HEK293 (cell line): ENCODE measurements at regions not wholly inside any gene's neighbourhood (a gene's known extent, or its start where the extent isn't known, plus 50 kb on each side); places are given as distances from the start of the nearest gene placed in this dataset.

ENCODE experiments used
- CTCF ChIA-PET: fragments of 350-600 bp; formaldehyde crosslinking; extraction: SDS; loops from one replicate; lab custom pipeline; 2021; ENCODE audit warnings: antibody characterized with exemption; lab: Yijun Ruan, JAX
- POLR2A ChIA-PET: fragments of 300-600 bp; formaldehyde crosslinking; extraction: SDS; loops from one replicate; lab custom pipeline; 2020; ENCODE audit warnings: antibody characterized with exemption, inconsistent platforms; lab: Yijun Ruan, JAX
- H3K27ac ChIP-seq: fragments of 200-500 bp; sonication (Bioruptor generic); 2 replicates; pipeline ENCODE4 v1.5.1; 2014; ENCODE audit warnings: low read depth, low read length, control low read depth, inconsistent platforms; ENCODE audit errors: extremely low read depth
- H3K36me3 ChIP-seq, 2 experiments: fragments of 200-500 bp in 1 of 2; sonication (Bioruptor generic) in 1 of 2; 1 replicate in 1 of 2; 2 replicates in 1 of 2; pipeline ENCODE4 v1.5.1; 2014 to 2017; ENCODE audit warnings: inconsistent platforms in 2 of 2, low read length in 2 of 2; ENCODE audit not compliant: control insufficient read depth in 2 of 2, insufficient read depth in 1 of 2
- H3K4me1 ChIP-seq: fragments of 200-500 bp; sonication (Bioruptor generic); 2 replicates; pipeline ENCODE4 v1.5.1; 2014; ENCODE audit warnings: mild to moderate bottlenecking, low read length, inconsistent platforms; ENCODE audit not compliant: control insufficient read depth, insufficient read depth
- H3K4me3 ChIP-seq: 2 replicates; pipeline ENCODE4 v1.5.1; 2011; ENCODE audit warnings: low read depth, mild to moderate bottlenecking, control low read depth, low read length, moderate library complexity
- H3K9me3 ChIP-seq: fragments of 200-500 bp; sonication (Bioruptor generic); 2 replicates; pipeline ENCODE4 v1.5.1; 2014; ENCODE audit warnings: low read depth, low read length, inconsistent platforms; ENCODE audit not compliant: control insufficient read depth, insufficient read depth
- BCL11A ChIP-seq: fragments of 450-650 bp; formaldehyde crosslinking; IDR thresholded peaks from 2 replicates; pipeline ENCODE4 v1.5.1; 2016; ENCODE audit warnings: low read depth, missing biosample characterization, missing genetic modification characterization
- KLF16 ChIP-seq: fragments of 450-650 bp; formaldehyde crosslinking; IDR thresholded peaks from 2 replicates; pipeline ENCODE4 v1.5.1; 2017; ENCODE audit warnings: missing biosample characterization, missing genetic modification characterization
- MYNN ChIP-seq: fragments of 450-650 bp; formaldehyde crosslinking; IDR thresholded peaks from 2 replicates; pipeline ENCODE4 v1.5.1; 2016; ENCODE audit warnings: missing biosample characterization, missing genetic modification characterization, borderline replicate concordance
- PRDM10 ChIP-seq: fragments of 450-650 bp; formaldehyde crosslinking; IDR thresholded peaks from 2 replicates; pipeline ENCODE4 v1.5.1; 2016; ENCODE audit warnings: missing biosample characterization, missing genetic modification characterization
- RBAK ChIP-seq: fragments of 450-650 bp; formaldehyde crosslinking; IDR thresholded peaks from 2 replicates; pipeline ENCODE4 v1.5.1; 2016; ENCODE audit warnings: missing biosample characterization, missing genetic modification characterization
- ZBTB1 ChIP-seq: fragments of 450-650 bp; formaldehyde crosslinking; IDR thresholded peaks from 2 replicates; pipeline ENCODE4 v1.5.1; 2016; ENCODE audit warnings: missing biosample characterization, missing genetic modification characterization
- ZEB2 ChIP-seq: fragments of 450-650 bp; formaldehyde crosslinking; IDR thresholded peaks from 2 replicates; pipeline ENCODE4 v1.5.1; 2016; ENCODE audit warnings: missing biosample characterization, missing genetic modification characterization
- ZFHX2 ChIP-seq: fragments of 450-650 bp; formaldehyde crosslinking; conservative IDR thresholded peaks from 2 replicates; pipeline ENCODE4 v1.5.1; 2016; ENCODE audit warnings: missing biosample characterization, missing genetic modification characterization
- ZIC2 ChIP-seq: fragments of 450-650 bp; formaldehyde crosslinking; IDR thresholded peaks from 2 replicates; pipeline ENCODE4 v1.5.1; 2016; ENCODE audit warnings: missing biosample characterization, missing genetic modification characterization
- ZNF184 ChIP-seq: fragments of 450-650 bp; IDR thresholded peaks from 2 replicates; pipeline ENCODE4 v1.5.1; 2018; ENCODE audit warnings: missing biosample characterization, mild to moderate bottlenecking, missing genetic modification characterization
- ZNF311 ChIP-seq: fragments of 450-650 bp; formaldehyde crosslinking; IDR thresholded peaks from 2 replicates; pipeline ENCODE4 v1.5.1; 2017; ENCODE audit warnings: missing biosample characterization, missing genetic modification characterization, borderline replicate concordance
- ZNF366 ChIP-seq: fragments of 450-650 bp; formaldehyde crosslinking; conservative IDR thresholded peaks from 2 replicates; pipeline ENCODE4 v1.5.1; 2016; ENCODE audit warnings: missing biosample characterization, missing genetic modification characterization
- ZNF473 ChIP-seq: fragments of 450-650 bp; formaldehyde crosslinking; IDR thresholded peaks from 2 replicates; pipeline ENCODE4 v1.5.1; 2017; ENCODE audit warnings: missing biosample characterization, missing genetic modification characterization
- ZNF544 ChIP-seq: fragments of 450-650 bp; formaldehyde crosslinking; IDR thresholded peaks from 2 replicates; pipeline ENCODE4 v1.5.0; 2017; ENCODE audit warnings: missing biosample characterization, missing genetic modification characterization
- ZNF626 ChIP-seq: fragments of 450-650 bp; sonication (Bioruptor Pico); formaldehyde crosslinking; IDR thresholded peaks from 2 replicates; pipeline ENCODE4 v1.5.1; 2018; ENCODE audit warnings: missing biosample characterization, missing genetic modification characterization, inconsistent platforms
- ZNF629 ChIP-seq: fragments of 450-650 bp; formaldehyde crosslinking; IDR thresholded peaks from 2 replicates; pipeline ENCODE4 v1.5.1; 2017; ENCODE audit warnings: missing biosample characterization, missing genetic modification characterization
- ZXDB ChIP-seq: fragments of 450-650 bp; formaldehyde crosslinking; IDR thresholded peaks from 2 replicates; pipeline ENCODE4 v1.5.1; 2016; ENCODE audit warnings: missing biosample characterization, missing genetic modification characterization
- TF ChIP-seq, protein P1 (sequence below): fragments of 450-650 bp; formaldehyde crosslinking; IDR thresholded peaks from 2 replicates; pipeline ENCODE4 v1.5.1; 2016; ENCODE audit warnings: missing biosample characterization, missing genetic modification characterization

- TF ChIP-seq, protein P1, sequence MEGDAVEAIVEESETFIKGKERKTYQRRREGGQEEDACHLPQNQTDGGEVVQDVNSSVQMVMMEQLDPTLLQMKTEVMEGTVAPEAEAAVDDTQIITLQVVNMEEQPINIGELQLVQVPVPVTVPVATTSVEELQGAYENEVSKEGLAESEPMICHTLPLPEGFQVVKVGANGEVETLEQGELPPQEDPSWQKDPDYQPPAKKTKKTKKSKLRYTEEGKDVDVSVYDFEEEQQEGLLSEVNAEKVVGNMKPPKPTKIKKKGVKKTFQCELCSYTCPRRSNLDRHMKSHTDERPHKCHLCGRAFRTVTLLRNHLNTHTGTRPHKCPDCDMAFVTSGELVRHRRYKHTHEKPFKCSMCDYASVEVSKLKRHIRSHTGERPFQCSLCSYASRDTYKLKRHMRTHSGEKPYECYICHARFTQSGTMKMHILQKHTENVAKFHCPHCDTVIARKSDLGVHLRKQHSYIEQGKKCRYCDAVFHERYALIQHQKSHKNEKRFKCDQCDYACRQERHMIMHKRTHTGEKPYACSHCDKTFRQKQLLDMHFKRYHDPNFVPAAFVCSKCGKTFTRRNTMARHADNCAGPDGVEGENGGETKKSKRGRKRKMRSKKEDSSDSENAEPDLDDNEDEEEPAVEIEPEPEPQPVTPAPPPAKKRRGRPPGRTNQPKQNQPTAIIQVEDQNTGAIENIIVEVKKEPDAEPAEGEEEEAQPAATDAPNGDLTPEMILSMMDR (tag by site-specific recombination): no peak
Measured at GRCh38 chr2:172287190-172287589, 140.2 kb upstream of the ITGA6 start (continued).

- H3K9me3 ChIP-seq: no peaks in the 10 kb centered on the region
- H3K36me3 ChIP-seq: no peaks in the 10 kb centered on the region
- peaks cover 6% of the 10 kb centered on the region; the same call in 1 of the 2 replicates for H3K4me1 ChIP-seq
- ChIA-PET CTCF (no interaction called here), POLR2A (no interaction called here)
- H3K27ac ChIP-seq: no peak overlapping the region
- TF ChIP-seq RBAK (tag by site-specific recombination) (no peak), ZXDB (tag by site-specific recombination) (no peak)
- H3K4me3 ChIP-seq: no peak overlapping the region
Measured at GRCh38 chr2:172287605-172288315, 139.6 kb upstream of the ITGA6 start.

- Histone ChIP-seq H3K4me1 (peaks cover 6% of the 10 kb centered on the region; the same call in 1 of the 2 replicates), H3K27ac (no peak overlapping the region), H3K9me3 (no peaks in the 10 kb centered on the region), H3K4me3 (no peak overlapping the region), H3K36me3 (no peaks in the 10 kb centered on the region)
- ChIA-PET POLR2A (no interaction called here), CTCF (no interaction called here)
- TF ChIP-seq PRDM10 (0 out of 2 replicates have a peak, but pooled peaks have one; percentile 15), BCL11A (tag by site-specific recombination) (no peak), ZNF626 (no peak), ZFHX2 (no peak), ZEB2 (0 out of 2 replicates have a peak, but pooled peaks have one; percentile 26), KLF16 (tag by site-specific recombination) (no peak), ZIC2 (0 out of 2 replicates have a peak, but pooled peaks have one; percentile 9), ZNF629 (peak; percentile 45; the same call in 1 of the 2 replicates), ZNF184 (tag by site-specific recombination) (0 out of 2 replicates have a peak, but pooled peaks have one; percentile 56), ZBTB1 (no peak), ZNF366 (tag by site-specific recombination) (0 out of 2 replicates have a peak, but pooled peaks have one; percentile 11)
Measured at GRCh38 chr2:172288603-172289002, 138.8 kb upstream of the ITGA6 start.

- no peak overlapping the region for H3K27ac ChIP-seq
- CTCF ChIA-PET: interaction anchor here (0.7 to 1.5 kb wide), 2 partner anchors 11 to 64 kb away, joined by 3 read pairs; no protein-coding TSS in a partner anchor
- POLR2A ChIA-PET: no interaction called here
Measured at GRCh38 chr2:172293952-172294351, 133.4 kb upstream of the ITGA6 start.

More at GRCh38 chr2:172293952-172294351, 133.4 kb upstream of the ITGA6 start:
- no peak for TF ChIP-seq ZNF311
- TF ChIP-seq MYNN (tag by site-specific recombination): no peak
- TF ChIP-seq ZNF473: no peak
- no peak for TF ChIP-seq ZNF544
- TF ChIP-seq ZEB2: no peak
- Histone ChIP-seq H3K9me3 (no peaks in the 10 kb centered on the region), H3K36me3 (no peaks in the 10 kb centered on the region), H3K4me1 (peaks cover 5% of the 10 kb centered on the region; the same call in 1 of the 2 replicates), H3K4me3 (no peak overlapping the region)
